Right forelimb (tissue), 1 donor: ENCODE measurements at regions not wholly inside any gene's neighbourhood (a gene's known extent, or its start where the extent isn't known, plus 50 kb on each side); places are given as distances from the start of the nearest gene placed in this dataset.
"Not testable (repeated sequence)": the region's sequence is repeated elsewhere in the genome, so short reads cannot be mapped to it uniquely, and the experiment has no call there.

ENCODE experiments used
- DNase-seq: peaks from one replicate; pipeline ENCODE4 v3.0.0-alpha.2; 2018

- DNase-seq = no peak
These were observed 110.0 kb upstream of the CIBAR2 start for GRCh38 chr16:85222155-85222863.

- DNase-seq = no peak
These were observed 113.0 kb upstream of the CIBAR2 start for GRCh38 chr16:85225257-85225656.

- no peak for DNase-seq
These were observed 113.4 kb upstream of the CIBAR2 start for GRCh38 chr16:85225721-85226120.

GRCh38 chr16:85227084-85227945 lies 115.0 kb upstream of the CIBAR2 start:
- DNase-seq = no peak

GRCh38 chr16:85227946-85228862 lies 115.9 kb upstream of the CIBAR2 start:
- no peak for DNase-seq

GRCh38 chr16:85228970-85229430 lies 116.7 kb upstream of the CIBAR2 start:
- no peak for DNase-seq

- DNase-seq = no peak
These were observed 117.7 kb upstream of the CIBAR2 start for GRCh38 chr16:85229869-85230462.

GRCh38 chr16:85230764-85231383 lies 118.6 kb upstream of the CIBAR2 start:
- DNase-seq = not testable (repeated sequence)

GRCh38 chr16:85231959-85232358 lies 119.7 kb upstream of the CIBAR2 start:
- DNase-seq = no peak

GRCh38 chr16:85232369-85233142 lies 120.3 kb upstream of the CIBAR2 start:
- no peak for DNase-seq

GRCh38 chr16:85233516-85233915 lies 121.2 kb upstream of the CIBAR2 start:
- DNase-seq = no peak

GRCh38 chr16:85234310-85235204 lies 122.3 kb upstream of the CIBAR2 start:
- peak; percentile 90 for DNase-seq

GRCh38 chr16:85235991-85236817 lies 123.9 kb upstream of the CIBAR2 start:
- DNase-seq = no peak

GRCh38 chr16:85236818-85237150 lies 124.5 kb upstream of the CIBAR2 start:
- no peak for DNase-seq

- DNase-seq = no peak
These were observed 125.5 kb upstream of the CIBAR2 start for GRCh38 chr16:85237817-85238216.

GRCh38 chr16:85238233-85238647 lies 126.0 kb upstream of the CIBAR2 start:
- DNase-seq = peak; percentile 90

- no peak for DNase-seq
These were observed 127.0 kb upstream of the CIBAR2 start for GRCh38 chr16:85239239-85239638.

GRCh38 chr16:85239871-85240270 lies 127.6 kb upstream of the CIBAR2 start:
- no peak for DNase-seq
